A549 (cell line): ENCODE measurements at regions not wholly inside any gene's neighbourhood (a gene's known extent, or its start where the extent isn't known, plus 50 kb on each side); places are given as distances from the start of the nearest gene placed in this dataset.

Source experiments
- ATAC-seq, 2 experiments: fragments of 200-7000 bp in 1 of 2; fragments of >200 bp in 1 of 2; cut with Nextera tagmentation in 1 of 2; cut with Tn5 transposase in 1 of 2; 3 replicates each; pipeline versions ENCODE4 v1.8.0 to v1.9.1; 2018 to 2020; ENCODE audit warnings: mild to moderate bottlenecking in 1 of 2, moderate library complexity in 1 of 2
- CTCF ChIA-PET: fragments of 300-600 bp; sonication (Branson Sonifier 250); formaldehyde crosslinking; extraction: SDS; loops from one replicate; lab custom pipeline; 2021; ENCODE audit warnings: antibody characterized with exemption, inconsistent platforms; lab: Yijun Ruan, JAX
- POLR2A ChIA-PET: fragments of 350-600 bp; formaldehyde crosslinking; extraction: SDS; loops from one replicate; lab custom pipeline; 2021; ENCODE audit warnings: antibody characterized with exemption, inconsistent platforms; lab: Yijun Ruan, JAX
- DNase-seq, 2 experiments: peaks; one replicate each; pipeline versions ENCODE4 v3.0.0 to v3.0.0-alpha.2; 2011 to 2016; ENCODE audit warnings: low read depth in 1 of 2, low spot score in 1 of 2
- FAIRE-seq: peaks from 2 replicates; lab custom pipeline; 2011; peaks lifted over from hg19 to GRCh38; lab: Jason Lieb, UNC
- H3K27ac ChIP-seq, 2 experiments: fragments of >200 bp; sonication (Bioruptor Twin); formaldehyde crosslinking; 3 replicates each; pipeline ENCODE4 v1.5.1; 2016 to 2017
- H3K4me1 ChIP-seq: fragments of >200 bp; sonication (Bioruptor Twin); formaldehyde crosslinking; 3 replicates; pipeline ENCODE4 v1.6.1; 2016
- H3K4me2 ChIP-seq: fragments of >200 bp; sonication (Bioruptor Twin); formaldehyde crosslinking; 3 replicates; pipeline ENCODE4 v1.6.1; 2016
- H3K4me3 ChIP-seq: fragments of >200 bp; sonication (Bioruptor Twin); formaldehyde crosslinking; 3 replicates; pipeline ENCODE4 v1.5.1; 2016
- H3K9me3 ChIP-seq: fragments of >200 bp; sonication (Bioruptor Twin); formaldehyde crosslinking; 3 replicates; pipeline ENCODE4 v1.6.1; 2016
- BHLHE40 ChIP-seq: IDR thresholded peaks from 2 replicates; pipeline ENCODE4 v1.6.1; 2012; ENCODE audit warnings: low read depth, low read length, inconsistent platforms
- CBX8 ChIP-seq: fragments of 200-600 bp; sonication (generic); IDR thresholded peaks from 2 replicates; pipeline ENCODE4 v1.6.1; 2016
- CEBPB ChIP-seq, 2 experiments: fragments of >200 bp in 1 of 2; sonication (Bioruptor Twin) in 1 of 2; formaldehyde crosslinking in 1 of 2; IDR thresholded peaks; 2 replicates each; pipeline ENCODE4 v1.6.1; 2012 to 2016
- CHD2 ChIP-seq: fragments of 150-350 bp; IDR thresholded peaks from 2 replicates; pipeline ENCODE4 v1.6.1; 2014; ENCODE audit warnings: low read length; ENCODE audit not compliant: partially characterized antibody
- CHD4 ChIP-seq: fragments of 200-600 bp; sonication (generic); IDR thresholded peaks from 2 replicates; pipeline ENCODE4 v1.6.1; 2016; ENCODE audit warnings: antibody characterized with exemption, mild to moderate bottlenecking, borderline replicate concordance
- EHF ChIP-seq: fragments of 250-450 bp; sonication (Bioruptor Pico); IDR thresholded peaks from 2 replicates; pipeline ENCODE4 v1.5.0; 2020; ENCODE audit warnings: mild to moderate bottlenecking
- ESRRA ChIP-seq: fragments of 150-350 bp; IDR thresholded peaks from 2 replicates; pipeline ENCODE4 v1.6.1; 2014; ENCODE audit warnings: mild to moderate bottlenecking, low read length, borderline replicate concordance
- FOXS1 ChIP-seq: fragments of 250-450 bp; sonication (Bioruptor Pico); IDR thresholded peaks from 2 replicates; pipeline ENCODE4 v1.5.0; 2020; ENCODE audit warnings: mild to moderate bottlenecking, moderate library complexity
- GATA3 ChIP-seq: IDR thresholded peaks from 2 replicates; pipeline ENCODE4 v1.6.1; 2012; ENCODE audit warnings: borderline replicate concordance
- HOXA7 ChIP-seq: fragments of 250-450 bp; sonication (Bioruptor Pico); IDR thresholded peaks from 2 replicates; pipeline ENCODE4 v1.5.0; 2020; ENCODE audit warnings: mild to moderate bottlenecking, moderate library complexity
- JUN ChIP-seq, 2 experiments: fragments of >200 bp; sonication (Bioruptor Twin); formaldehyde crosslinking; IDR thresholded peaks; 2 replicates in 1 of 2; 3 replicates in 1 of 2; pipeline ENCODE4 v1.6.1; 2016 to 2017
- JUNB ChIP-seq: fragments of >200 bp; sonication (Bioruptor Twin); formaldehyde crosslinking; IDR thresholded peaks from 2 replicates; pipeline ENCODE4 v1.6.1; 2016
- KDM1A ChIP-seq: fragments of 200-600 bp; sonication (generic); IDR thresholded peaks from 2 replicates; pipeline ENCODE4 v1.6.1; 2016; ENCODE audit warnings: low read depth, mild to moderate bottlenecking
- MAFK ChIP-seq: fragments of 450-650 bp; IDR thresholded peaks from 2 replicates; pipeline ENCODE4 v1.6.1; 2014; ENCODE audit not compliant: partially characterized antibody
- NFE2L2 ChIP-seq: fragments of 150-350 bp; conservative IDR thresholded peaks from 2 replicates; pipeline ENCODE4 v1.6.1; 2014; ENCODE audit warnings: low read length
- NPAS2 ChIP-seq: fragments of 250-450 bp; sonication (Bioruptor Pico); IDR thresholded peaks from 2 replicates; pipeline ENCODE4 v1.8.0; 2022; ENCODE audit warnings: mild to moderate bottlenecking, moderate library complexity, borderline replicate concordance
- PHF8 ChIP-seq: fragments of 200-600 bp; sonication (generic); IDR thresholded peaks from 2 replicates; pipeline ENCODE4 v1.6.1; 2016; ENCODE audit warnings: low read depth, mild to moderate bottlenecking, antibody characterized with exemption, moderate library complexity, borderline replicate concordance
- POLR2AphosphoS2 ChIP-seq: conservative IDR thresholded peaks from 2 replicates; pipeline ENCODE4 v1.6.1; 2012; ENCODE audit warnings: low read length, improper control_type of control experiment, inconsistent platforms
- RAD21 ChIP-seq, 2 experiments: fragments of >200 bp in 1 of 2; sonication (Bioruptor Twin) in 1 of 2; formaldehyde crosslinking in 1 of 2; IDR thresholded peaks in 1 of 2; conservative IDR thresholded peaks in 1 of 2; 2 replicates in 1 of 2; 3 replicates in 1 of 2; pipeline ENCODE4 v1.6.1; 2012 to 2018; ENCODE audit warnings: inconsistent platforms in 1 of 2
- RFX5 ChIP-seq: fragments of 450-650 bp; IDR thresholded peaks from 2 replicates; pipeline ENCODE4 v1.7.1; 2014; ENCODE audit warnings: antibody characterized with exemption, mild to moderate bottlenecking, moderate library complexity
- SREBF2 ChIP-seq: fragments of 450-650 bp; IDR thresholded peaks from 2 replicates; pipeline ENCODE4 v1.6.1; 2014; ENCODE audit warnings: mild to moderate bottlenecking, moderate library complexity
- ZC3H11A ChIP-seq: fragments of 450-650 bp; IDR thresholded peaks from 2 replicates; pipeline ENCODE4 v1.6.1; 2014; ENCODE audit warnings: antibody characterized with exemption, mild to moderate bottlenecking
- ZFP36 ChIP-seq: fragments of 450-650 bp; IDR thresholded peaks from 2 replicates; pipeline ENCODE4 v1.6.1; 2014; ENCODE audit warnings: borderline replicate concordance; ENCODE audit not compliant: partially characterized antibody
- ZNF302 ChIP-seq: fragments of 250-450 bp; sonication (Bioruptor Pico); IDR thresholded peaks from 2 replicates; pipeline ENCODE4 v1.9.0; 2021; ENCODE audit warnings: inconsistent platforms, mild to moderate bottlenecking, moderate library complexity
- WGBS: methylation state at CpG from one replicate; pipeline ENCODE4 v1.1.6; 2017; ENCODE audit errors: missing lambda C conversion rate; 5-methylcytosine and 5-hydroxymethylcytosine counted together
- TF ChIP-seq, protein P1 (sequence below): fragments of 250-450 bp; sonication (Bioruptor Pico); IDR thresholded peaks from 2 replicates; pipeline ENCODE4 v1.5.0; 2021; ENCODE audit warnings: mild to moderate bottlenecking, moderate library complexity, borderline replicate concordance
- TF ChIP-seq, protein P2 (sequence below): IDR thresholded peaks from 2 replicates; pipeline ENCODE4 v1.6.1; 2012; ENCODE audit warnings: low read depth, borderline replicate concordance
- TF ChIP-seq, protein P3 (sequence below): fragments of 250-450 bp; sonication (Bioruptor Pico); IDR thresholded peaks from 2 replicates; pipeline ENCODE4 v1.5.0; 2020; ENCODE audit warnings: low read depth, mild to moderate bottlenecking, moderate library complexity
- TF ChIP-seq, protein P4 (sequence below): IDR thresholded peaks from 2 replicates; pipeline ENCODE4 v1.6.1; 2012
- TF ChIP-seq, protein P5 (sequence below): fragments of >200 bp; sonication (Bioruptor Twin); formaldehyde crosslinking; IDR thresholded peaks from 3 replicates; pipeline ENCODE4 v1.6.1; 2016

DNA sequence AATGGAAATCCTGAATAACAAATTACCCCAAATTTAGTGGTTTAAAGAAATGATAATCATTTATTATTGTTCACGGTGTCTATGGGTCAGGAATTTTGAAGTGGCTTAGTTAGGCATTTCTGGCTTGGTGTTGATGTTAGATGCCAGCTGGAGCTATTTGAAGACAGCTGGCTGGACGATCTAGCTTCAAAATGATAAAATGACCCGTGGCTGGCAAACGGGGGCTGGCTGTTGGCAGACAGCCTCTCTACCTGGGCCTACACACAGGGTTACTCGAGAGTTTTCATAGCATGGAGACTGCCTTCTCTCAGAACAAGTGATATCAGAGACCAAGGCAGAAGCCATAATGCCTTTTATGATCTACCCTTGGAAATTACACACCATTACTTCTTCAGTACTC is 285.2 kb downstream of the METTL15 start:
- 67% methylated on average over 5 of the region's 5 CpGs for WGBS
- FAIRE-seq: no peak

DNA sequence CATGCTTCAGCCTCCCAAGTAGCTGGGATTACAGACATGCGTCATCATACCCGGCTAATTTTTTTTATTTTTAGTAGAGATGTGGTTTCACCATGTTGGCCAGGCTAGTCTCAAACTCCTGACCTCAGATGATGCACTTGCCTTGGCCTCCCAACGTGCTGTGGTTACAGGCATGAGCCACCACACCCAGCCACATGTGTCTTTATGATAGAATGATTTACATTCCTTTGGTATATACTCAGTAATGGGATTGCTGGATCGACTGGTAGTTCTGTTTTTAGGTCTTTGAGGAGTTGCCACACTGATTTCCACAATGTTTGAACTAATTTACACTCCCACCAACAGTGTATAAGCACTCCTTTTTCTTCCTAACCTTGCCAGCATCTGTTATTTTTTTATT is 276.2 kb downstream of the METTL15 start:
- Histone ChIP-seq H3K4me2 (no peak overlapping the region), H3K4me1 (no peaks in the 10 kb centered on the region), H3K27ac (no peak overlapping the region), H3K4me3 (no peak overlapping the region), H3K9me3 (peaks cover 15% of the 10 kb centered on the region; the same call in 2 of the 3 replicates)
- 58% methylated on average over 4 of the region's 4 CpGs for WGBS
- TF ChIP-seq RFX5 (no peak), NPAS2 (CRISPR knock-in tag) (no peak), ZC3H11A (no peak), CHD4 (no peak), SREBF2 (no peak), EHF (no peak), ESRRA (no peak), HOXA7 (CRISPR knock-in tag) (no peak), CBX8 (no peak), NFE2L2 (no peak), GATA3 (no peak), ZNF302 (CRISPR knock-in tag) (no peak), RAD21 (conservative IDR thresholded peaks at IDR 0.05 in 1 of 2, IDR thresholded peaks at IDR 0.05 in 1 of 2) (no peak)
- TF ChIP-seq, protein P1, sequence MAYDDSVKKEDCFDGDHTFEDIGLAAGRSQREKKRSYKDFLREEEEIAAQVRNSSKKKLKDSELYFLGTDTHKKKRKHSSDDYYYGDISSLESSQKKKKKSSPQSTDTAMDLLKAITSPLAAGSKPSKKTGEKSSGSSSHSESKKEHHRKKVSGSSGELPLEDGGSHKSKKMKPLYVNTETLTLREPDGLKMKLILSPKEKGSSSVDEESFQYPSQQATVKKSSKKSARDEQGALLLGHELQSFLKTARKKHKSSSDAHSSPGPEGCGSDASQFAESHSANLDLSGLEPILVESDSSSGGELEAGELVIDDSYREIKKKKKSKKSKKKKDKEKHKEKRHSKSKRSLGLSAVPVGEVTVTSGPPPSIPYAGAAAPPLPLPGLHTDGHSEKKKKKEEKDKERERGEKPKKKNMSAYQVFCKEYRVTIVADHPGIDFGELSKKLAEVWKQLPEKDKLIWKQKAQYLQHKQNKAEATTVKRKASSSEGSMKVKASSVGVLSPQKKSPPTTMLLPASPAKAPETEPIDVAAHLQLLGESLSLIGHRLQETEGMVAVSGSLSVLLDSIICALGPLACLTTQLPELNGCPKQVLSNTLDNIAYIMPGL: no peak
- TF ChIP-seq, protein P2, sequence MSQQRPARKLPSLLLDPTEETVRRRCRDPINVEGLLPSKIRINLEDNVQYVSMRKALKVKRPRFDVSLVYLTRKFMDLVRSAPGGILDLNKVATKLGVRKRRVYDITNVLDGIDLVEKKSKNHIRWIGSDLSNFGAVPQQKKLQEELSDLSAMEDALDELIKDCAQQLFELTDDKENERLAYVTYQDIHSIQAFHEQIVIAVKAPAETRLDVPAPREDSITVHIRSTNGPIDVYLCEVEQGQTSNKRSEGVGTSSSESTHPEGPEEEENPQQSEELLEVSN: no peak
- TF ChIP-seq, protein P3, sequence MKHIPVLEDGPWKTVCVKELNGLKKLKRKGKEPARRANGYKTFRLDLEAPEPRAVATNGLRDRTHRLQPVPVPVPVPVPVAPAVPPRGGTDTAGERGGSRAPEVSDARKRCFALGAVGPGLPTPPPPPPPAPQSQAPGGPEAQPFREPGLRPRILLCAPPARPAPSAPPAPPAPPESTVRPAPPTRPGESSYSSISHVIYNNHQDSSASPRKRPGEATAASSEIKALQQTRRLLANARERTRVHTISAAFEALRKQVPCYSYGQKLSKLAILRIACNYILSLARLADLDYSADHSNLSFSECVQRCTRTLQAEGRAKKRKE (CRISPR knock-in tag): no peak
- TF ChIP-seq, protein P4, sequence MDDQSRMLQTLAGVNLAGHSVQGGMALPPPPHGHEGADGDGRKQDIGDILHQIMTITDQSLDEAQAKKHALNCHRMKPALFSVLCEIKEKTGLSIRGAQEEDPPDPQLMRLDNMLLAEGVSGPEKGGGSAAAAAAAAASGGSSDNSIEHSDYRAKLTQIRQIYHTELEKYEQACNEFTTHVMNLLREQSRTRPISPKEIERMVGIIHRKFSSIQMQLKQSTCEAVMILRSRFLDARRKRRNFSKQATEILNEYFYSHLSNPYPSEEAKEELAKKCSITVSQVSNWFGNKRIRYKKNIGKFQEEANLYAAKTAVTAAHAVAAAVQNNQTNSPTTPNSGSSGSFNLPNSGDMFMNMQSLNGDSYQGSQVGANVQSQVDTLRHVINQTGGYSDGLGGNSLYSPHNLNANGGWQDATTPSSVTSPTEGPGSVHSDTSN: no peak
- ChIA-PET CTCF (no interaction called here), POLR2A (no interaction called here)
- FAIRE-seq (no peak), ATAC-seq (no peak), DNase-seq (peak in 1 of 2 experiments; percentile 5)

More for the DNA sequence above, 285.2 kb downstream of the METTL15 start:
- ChIA-PET POLR2A (no interaction called here), CTCF (no interaction called here)
- TF ChIP-seq KDM1A (no peak), POLR2AphosphoS2 (no peak), ESRRA (no peak), EHF (no peak), MAFK (no peak), JUN (IDR thresholded peaks at IDR 0.05) (no peak), ZFP36 (no peak), CHD2 (no peak), PHF8 (no peak), JUNB (no peak), BHLHE40 (no peak), NPAS2 (CRISPR knock-in tag) (no peak), CEBPB (IDR thresholded peaks at IDR 0.05) (no peak), ZC3H11A (no peak), FOXS1 (CRISPR knock-in tag) (no peak), ZNF302 (CRISPR knock-in tag) (no peak)
- TF ChIP-seq, protein P3 (CRISPR knock-in tag): no peak
- TF ChIP-seq, protein P5, sequence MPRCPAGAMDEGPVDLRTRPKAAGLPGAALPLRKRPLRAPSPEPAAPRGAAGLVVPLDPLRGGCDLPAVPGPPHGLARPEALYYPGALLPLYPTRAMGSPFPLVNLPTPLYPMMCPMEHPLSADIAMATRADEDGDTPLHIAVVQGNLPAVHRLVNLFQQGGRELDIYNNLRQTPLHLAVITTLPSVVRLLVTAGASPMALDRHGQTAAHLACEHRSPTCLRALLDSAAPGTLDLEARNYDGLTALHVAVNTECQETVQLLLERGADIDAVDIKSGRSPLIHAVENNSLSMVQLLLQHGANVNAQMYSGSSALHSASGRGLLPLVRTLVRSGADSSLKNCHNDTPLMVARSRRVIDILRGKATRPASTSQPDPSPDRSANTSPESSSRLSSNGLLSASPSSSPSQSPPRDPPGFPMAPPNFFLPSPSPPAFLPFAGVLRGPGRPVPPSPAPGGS: no peak
- TF ChIP-seq, protein P4: no peak
- Histone ChIP-seq H3K4me3 (no peak overlapping the region), H3K4me2 (no peak overlapping the region), H3K4me1 (no peaks in the 10 kb centered on the region), H3K27ac (no peak overlapping the region), H3K9me3 (no peaks in the 10 kb centered on the region)
- DNase-seq: no peak
- ATAC-seq: no peak
